Right cardiac atrium (tissue), 5 donors: ENCODE measurements at regions not wholly inside any gene's neighbourhood (a gene's known extent, or its start where the extent isn't known, plus 50 kb on each side); places are given as distances from the start of the nearest gene placed in this dataset.

ENCODE experiments used
- ATAC-seq, 2 donors: fragments of 200-7000 bp; cut with Tn5 transposase; one replicate each; pipeline versions ENCODE4 v1.8.0 to v1.9.1; 2020; ENCODE audit warnings: moderate library complexity in 2 of 2, mild to moderate bottlenecking in 1 of 2
- DNase-seq, 3 donors: peaks; one replicate each; pipeline ENCODE4 v3.0.0-alpha.2; 2020
- H3K27ac ChIP-seq: one replicate; pipeline ENCODE4 v1.5.1; 2013; ENCODE audit warnings: mild to moderate bottlenecking, low read length, control low read depth, moderate library complexity
- H3K27me3 ChIP-seq: one replicate; pipeline ENCODE4 v1.6.1; 2013; ENCODE audit not compliant: control insufficient read depth, insufficient read depth
- H3K4me1 ChIP-seq: one replicate; pipeline ENCODE4 v1.6.1; 2013; ENCODE audit warnings: low read length; ENCODE audit not compliant: control insufficient read depth, insufficient read depth
- H3K4me3 ChIP-seq: one replicate; pipeline ENCODE4 v1.5.1; 2013; ENCODE audit warnings: low read length, control low read depth
- H3K9me3 ChIP-seq: one replicate; pipeline ENCODE4 v1.6.1; 2013; ENCODE audit warnings: low read length; ENCODE audit not compliant: control insufficient read depth
- WGBS: extraction: QIAGEN DNeasy Blood & Tissue Kit; methylation state at CpG from one replicate; pipeline ENCODE4 v1.1.7; 2013; 5-methylcytosine and 5-hydroxymethylcytosine counted together
- intact Hi-C, 4 donors: fragments of 100-400 bp; cut with DNase I; formaldehyde crosslinking; loops; one replicate each; pipeline versions ENCODE4 v1.11.0 to v1.14.0; 2022 to 2023
- donor health status: healthy with polysubstance abuse.
- donor health status: DM: no; HTN: yes; CAD: no.
- donor health status: DM: no; HTN: no; CAD: no.
- donor health status: DM: no; HTN: yes; CAD: no; lungs with severe emphysema.
- donor health status: DM: yes; HTN: yes; CAD: no.

DNA sequence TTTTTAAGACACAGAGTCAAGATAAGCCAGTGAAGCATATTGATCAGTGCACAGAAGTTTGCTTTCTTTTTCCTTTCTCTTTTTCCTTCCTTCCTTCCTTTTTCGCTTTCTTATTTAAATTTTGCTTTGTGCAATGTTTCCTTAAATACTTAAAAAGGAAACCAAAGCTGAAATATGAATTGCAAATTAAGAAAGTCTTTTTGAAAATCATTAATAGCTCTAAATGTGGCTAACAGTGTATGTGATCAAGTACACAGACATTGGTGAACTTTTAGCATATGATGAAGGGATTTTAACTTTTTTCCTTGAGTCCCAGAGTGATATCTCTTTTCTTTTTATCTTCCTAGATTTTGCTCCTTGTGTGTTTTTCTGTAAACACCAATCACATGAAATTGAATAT, 1356.9 kb upstream of the PRR20A start:
- Histone ChIP-seq H3K4me1 (no peaks in the 10 kb centered on the region), H3K9me3 (no peaks in the 10 kb centered on the region), H3K27ac (no peak overlapping the region), H3K27me3 (no peaks in the 10 kb centered on the region), H3K4me3 (no peak overlapping the region)
- intact Hi-C loops, result no loop called here
- no peak for DNase-seq
- ATAC-seq, result no peak
- 65% methylated on average over 1 of the region's 1 CpG for WGBS

DNA sequence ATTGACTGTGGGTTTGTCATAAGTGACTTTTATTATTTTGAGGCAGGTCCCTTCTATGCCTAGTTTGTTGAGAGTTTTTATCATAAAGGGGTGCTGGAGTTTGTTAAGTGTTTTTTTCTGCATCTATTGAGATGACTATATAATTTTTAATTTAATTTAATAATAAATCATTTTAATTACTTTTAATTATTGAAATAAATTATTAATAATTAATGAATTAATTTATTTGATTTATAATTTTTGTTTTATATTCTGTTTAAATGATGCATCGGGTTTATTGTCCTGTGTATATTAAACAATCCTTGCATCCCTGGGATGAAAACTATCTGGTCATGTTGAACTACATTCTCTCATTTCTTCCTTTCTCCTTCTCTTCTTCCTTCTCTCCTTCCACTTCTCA, 1352.2 kb upstream of the PRR20A start:
- H3K4me3 ChIP-seq, result no peak overlapping the region
- no peaks in the 10 kb centered on the region for H3K27me3 ChIP-seq
- H3K27ac ChIP-seq, result no peak overlapping the region
- intact Hi-C loops, result no loop called here
- no peaks in the 10 kb centered on the region for H3K4me1 ChIP-seq
- 100% methylated on average over 1 of the region's 1 CpG for WGBS
- ATAC-seq, result no peak
- no peaks in the 10 kb centered on the region for H3K9me3 ChIP-seq
- DNase-seq, result no peak

DNA sequence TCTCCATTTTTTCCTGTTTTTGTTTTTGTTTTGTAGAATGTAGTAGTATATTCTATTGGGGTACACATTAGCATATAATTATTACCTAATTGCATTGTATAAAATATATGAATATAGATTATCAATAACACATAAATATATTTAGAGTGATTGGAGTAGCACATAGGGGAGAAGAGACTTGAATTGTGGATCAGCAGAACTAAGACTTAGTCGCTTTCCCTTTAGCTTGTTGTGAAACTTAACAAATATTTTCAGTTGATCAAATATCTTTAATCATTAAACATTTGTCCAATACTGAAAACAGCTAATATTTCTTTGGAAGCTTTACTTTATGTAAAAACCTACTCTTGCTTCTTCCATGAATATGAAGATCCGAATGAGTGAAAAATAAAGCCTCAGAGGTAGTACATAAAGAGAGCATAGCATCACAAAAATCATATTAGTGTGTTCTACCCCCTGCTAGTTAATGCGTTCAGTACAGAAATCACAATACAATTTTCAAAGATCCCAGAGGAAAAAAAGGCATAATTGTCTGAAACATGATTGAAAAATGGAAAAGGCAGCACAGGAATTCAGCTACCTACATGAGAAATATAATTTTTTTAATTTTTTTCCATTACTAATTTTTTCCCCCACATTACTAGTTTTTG, 1348.0 kb upstream of the PRR20A start:
- 83% methylated on average over 3 of the region's 3 CpGs for WGBS
- no peak for ATAC-seq

DNA sequence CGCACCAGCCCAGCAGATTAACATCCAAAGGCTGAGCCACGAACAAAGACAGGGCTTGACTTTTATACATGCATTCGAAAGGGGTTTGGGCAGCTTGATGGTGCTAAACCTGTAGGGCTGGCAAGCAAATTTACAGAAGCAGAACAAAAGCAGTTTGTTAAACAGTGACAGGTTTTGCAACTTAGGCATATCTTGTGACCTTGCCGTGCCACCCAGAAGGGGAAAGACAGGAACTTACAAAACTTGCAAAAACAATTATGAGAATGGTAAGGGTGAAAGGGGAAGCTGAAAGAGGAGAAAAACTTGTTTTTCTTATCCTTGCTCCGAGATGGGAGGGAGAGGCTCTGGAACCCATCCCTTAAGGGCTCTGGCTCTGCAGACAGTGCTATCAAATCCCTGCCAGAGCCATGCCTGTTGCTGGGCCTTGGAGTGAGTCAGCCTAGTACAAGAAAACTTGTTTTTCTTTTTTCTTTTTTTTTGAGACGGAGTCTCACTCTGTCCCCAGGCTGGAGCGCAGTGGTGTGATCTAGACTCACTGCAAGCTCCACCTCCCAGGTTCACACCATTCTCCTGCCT, 1325.2 kb upstream of the PRR20A start:
- Histone ChIP-seq H3K4me3 (no peak overlapping the region), H3K27ac (no peak overlapping the region), H3K4me1 (no peaks in the 10 kb centered on the region), H3K9me3 (no peaks in the 10 kb centered on the region), H3K27me3 (no peaks in the 10 kb centered on the region)
- ATAC-seq (no peak), DNase-seq (no peak)
- WGBS, result 78% methylated on average over 7 of the region's 7 CpGs
- intact Hi-C loops, result no loop called here

More for the DNA sequence above, 1348.0 kb upstream of the PRR20A start:
- Histone ChIP-seq H3K9me3 (no peaks in the 10 kb centered on the region), H3K27me3 (no peaks in the 10 kb centered on the region), H3K27ac (no peak overlapping the region), H3K4me3 (no peak overlapping the region), H3K4me1 (no peaks in the 10 kb centered on the region)
- no peak for DNase-seq
- intact Hi-C loops, result no loop called here

DNA sequence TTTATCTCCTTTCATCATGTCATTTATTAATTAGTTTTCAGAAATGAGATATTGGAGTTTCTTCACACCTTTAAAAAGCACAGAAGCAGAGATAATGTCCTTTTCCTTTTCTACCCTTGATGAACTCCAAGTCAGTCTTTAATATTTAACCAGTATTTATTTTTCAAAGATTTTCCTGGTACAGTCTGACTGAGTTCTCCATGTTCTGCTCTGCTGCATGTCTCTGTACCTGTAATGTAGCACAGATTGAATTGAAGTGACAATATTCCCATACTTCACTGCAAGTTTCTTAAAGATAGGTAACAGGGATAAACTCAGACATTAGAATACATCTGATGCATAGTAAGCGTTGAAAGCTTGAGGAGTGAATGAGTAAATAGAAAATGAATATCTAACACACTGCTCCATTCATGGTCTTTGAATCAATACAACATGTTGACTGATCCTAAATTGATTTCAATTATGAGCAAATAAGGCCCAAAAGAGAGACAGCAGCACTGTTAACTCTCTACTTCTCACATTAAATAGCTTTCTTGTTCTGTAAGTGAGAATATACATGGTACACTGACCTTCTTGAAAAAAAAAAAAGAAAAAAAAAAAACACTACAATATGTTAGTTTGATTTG, 1323.6 kb upstream of the PRR20A start:
- H3K27me3 ChIP-seq, result no peaks in the 10 kb centered on the region
- H3K4me1 ChIP-seq, result no peaks in the 10 kb centered on the region
- DNase-seq (no peak), ATAC-seq (no peak)
- no peak overlapping the region for H3K4me3 ChIP-seq
- intact Hi-C loops, result no loop called here
- H3K9me3 ChIP-seq, result no peaks in the 10 kb centered on the region
- H3K27ac ChIP-seq, result no peak overlapping the region
- WGBS, result 92% methylated on average over 1 of the region's 1 CpG

DNA sequence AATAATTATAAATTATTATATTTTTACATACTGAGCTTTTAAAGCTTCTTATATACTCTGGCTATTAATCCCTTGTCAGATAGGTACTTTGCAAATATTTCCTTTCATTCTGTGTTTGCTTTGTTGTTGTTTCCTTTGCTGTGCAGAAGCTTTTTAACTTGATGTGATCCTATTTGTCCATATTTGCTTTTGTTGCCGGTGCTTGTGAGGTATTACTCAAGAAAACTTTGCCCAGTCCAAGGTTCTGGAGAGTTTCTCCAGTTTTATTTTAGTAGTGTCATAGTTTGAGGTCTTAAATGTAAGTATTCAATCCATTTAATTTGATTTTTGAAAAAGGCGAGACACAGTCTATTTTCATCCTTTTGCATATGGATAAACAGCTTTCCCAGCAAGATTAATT, 1319.9 kb upstream of the PRR20A start:
- Histone ChIP-seq H3K4me1 (no peaks in the 10 kb centered on the region), H3K4me3 (no peak overlapping the region), H3K27me3 (no peaks in the 10 kb centered on the region), H3K27ac (no peak overlapping the region), H3K9me3 (no peaks in the 10 kb centered on the region)
- DNase-seq, result no peak
- no peak for ATAC-seq
- WGBS, result 81% methylated on average over 2 of the region's 2 CpGs
- intact Hi-C loops, result no loop called here

DNA sequence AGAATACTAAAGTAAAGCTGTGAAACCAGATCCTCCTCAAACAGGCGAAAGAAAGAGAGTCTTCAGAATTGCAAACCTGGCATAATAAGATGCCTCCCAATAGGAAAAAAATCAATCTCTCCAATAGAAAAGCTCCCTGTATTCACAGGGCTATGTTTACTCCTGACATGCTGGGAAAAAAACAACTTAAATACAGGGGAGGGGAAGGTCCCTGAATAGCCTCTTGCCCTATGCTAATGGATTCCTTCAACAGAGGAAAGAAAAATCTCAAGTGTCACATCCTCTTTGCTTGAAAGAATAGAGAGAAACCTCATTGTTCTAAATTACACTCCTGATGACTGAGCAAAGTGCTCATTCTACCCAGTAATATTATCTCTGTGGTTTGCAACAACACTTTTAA, 1271.1 kb upstream of the PRR20A start:
- intact Hi-C loops, result no loop called here
- H3K9me3 ChIP-seq, result no peaks in the 10 kb centered on the region
- H3K27ac ChIP-seq, result no peak overlapping the region
- DNase-seq (no peak), ATAC-seq (no peak)
- no peaks in the 10 kb centered on the region for H3K27me3 ChIP-seq
- H3K4me3 ChIP-seq, result no peak overlapping the region
- H3K4me1 ChIP-seq, result no peaks in the 10 kb centered on the region
- 63% methylated on average over 1 of the region's 1 CpG for WGBS

DNA sequence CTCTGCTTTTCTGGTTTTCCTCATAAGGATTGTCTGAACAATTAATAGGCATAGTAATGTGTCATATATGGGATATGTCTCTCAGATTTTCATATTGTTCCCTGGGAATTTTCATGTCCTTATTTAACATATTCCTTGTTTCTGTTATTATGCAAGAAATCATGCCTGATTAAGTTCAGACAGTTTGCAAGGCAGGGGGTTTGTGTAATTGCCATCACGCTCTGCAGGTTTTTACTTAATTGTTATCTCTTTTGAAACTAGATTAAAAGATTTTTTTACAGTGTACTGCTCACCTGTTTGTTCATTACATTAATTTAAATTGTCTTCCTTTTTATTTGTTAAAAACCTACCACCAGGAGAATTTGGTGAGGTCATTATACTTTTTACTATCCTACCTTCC, 1253.2 kb upstream of the PRR20A start:
- Histone ChIP-seq H3K27ac (no peak overlapping the region), H3K4me1 (no peaks in the 10 kb centered on the region), H3K27me3 (no peaks in the 10 kb centered on the region), H3K9me3 (no peaks in the 10 kb centered on the region), H3K4me3 (no peak overlapping the region)
- ATAC-seq, result no peak
- DNase-seq, result no peak
- intact Hi-C loops, result no loop called here
- WGBS, result 82% methylated on average over 1 of the region's 1 CpG

DNA sequence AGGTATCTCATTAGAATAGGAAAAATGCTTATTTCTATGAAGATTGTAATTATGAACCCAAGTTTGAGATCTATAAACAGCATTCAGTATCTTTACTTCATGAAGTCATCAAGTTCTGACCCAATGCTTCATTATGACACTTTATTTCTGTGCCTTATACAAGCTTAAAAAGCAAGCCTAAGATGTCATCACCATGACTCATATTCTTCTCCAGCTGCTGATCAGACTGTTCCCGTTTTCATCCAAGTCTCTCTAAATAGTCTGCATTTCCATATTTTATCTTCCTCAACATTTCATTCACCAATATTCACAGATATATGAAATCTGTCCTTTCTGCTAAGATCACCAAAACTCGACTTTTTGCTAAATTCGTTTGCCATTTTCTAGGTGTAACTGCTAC, 1247.2 kb upstream of the PRR20A start:
- Histone ChIP-seq H3K27me3 (no peaks in the 10 kb centered on the region), H3K4me1 (no peaks in the 10 kb centered on the region), H3K4me3 (no peak overlapping the region), H3K27ac (no peak overlapping the region), H3K9me3 (no peaks in the 10 kb centered on the region)
- ATAC-seq, result no peak
- intact Hi-C loops, result no loop called here
- 41% methylated on average over 3 of the region's 3 CpGs for WGBS
- no peak for DNase-seq

DNA sequence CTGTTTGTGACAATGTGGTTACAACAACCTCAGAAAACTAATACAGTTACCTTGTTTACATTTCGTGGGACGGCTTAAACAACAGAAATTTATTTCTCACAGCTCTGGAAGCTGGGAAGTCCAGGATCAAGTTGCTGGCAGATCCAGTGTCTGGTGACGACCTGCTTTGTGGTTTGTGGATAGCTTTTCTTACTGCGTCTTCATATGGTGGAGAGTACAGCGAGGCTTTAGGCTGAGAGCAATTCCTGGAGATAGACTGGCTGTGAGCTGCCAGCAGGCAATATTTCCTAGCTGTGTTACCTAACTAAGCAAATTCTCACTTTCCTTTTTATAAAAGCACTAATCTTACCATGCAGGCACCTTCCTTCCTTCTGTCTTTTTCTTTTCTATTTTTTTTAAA, 1203.5 kb upstream of the PRR20A start:
- DNase-seq (no peak), ATAC-seq (no peak)
- no peaks in the 10 kb centered on the region for H3K4me1 ChIP-seq
- 77% methylated on average over 5 of the region's 5 CpGs for WGBS
- H3K27me3 ChIP-seq, result no peaks in the 10 kb centered on the region
- intact Hi-C loops, result no loop called here
- H3K27ac ChIP-seq, result no peak overlapping the region
- no peak overlapping the region for H3K4me3 ChIP-seq
- no peaks in the 10 kb centered on the region for H3K9me3 ChIP-seq

DNA sequence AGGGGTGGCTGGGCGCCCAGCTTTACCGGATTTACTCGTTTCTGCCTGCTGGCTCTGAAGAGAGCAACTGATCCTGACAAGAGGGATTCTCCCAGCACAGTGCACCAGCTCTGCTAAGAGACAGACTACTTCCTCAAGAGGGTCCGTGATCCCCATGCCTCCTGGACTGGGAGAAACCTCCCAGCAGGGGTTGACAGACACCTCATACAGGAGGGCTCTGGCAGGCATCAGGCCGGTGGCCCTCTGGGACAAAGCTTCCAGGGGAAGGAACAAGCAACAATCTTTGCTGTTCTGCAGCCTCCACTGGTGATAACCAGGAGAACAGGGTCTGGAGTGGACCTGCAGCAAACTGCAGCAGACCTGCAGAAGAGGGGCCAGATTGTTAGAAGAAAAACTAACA, 1192.5 kb upstream of the PRR20A start:
- ATAC-seq, result no peak
- intact Hi-C loops, result no loop called here
- WGBS, result 87% methylated on average over 5 of the region's 5 CpGs
- Histone ChIP-seq H3K4me3 (no peak overlapping the region), H3K4me1 (no peaks in the 10 kb centered on the region), H3K27me3 (no peaks in the 10 kb centered on the region), H3K27ac (no peak overlapping the region), H3K9me3 (no peaks in the 10 kb centered on the region)
- no peak for DNase-seq
